Uterus (tissue), 2 donors: ENCODE measurements at regions not wholly inside any gene's neighbourhood (a gene's known extent, or its start where the extent isn't known, plus 50 kb on each side); places are given as distances from the start of the nearest gene placed in this dataset.

Experiments used
- CTCF ChIP-seq, 4 experiments: fragments of 200-600 bp in 2 of 4; fragments of 450-650 bp in 2 of 4; sonication (generic) in 2 of 4; IDR thresholded peaks; one replicate each; pipeline ENCODE4 v1.5.1; 2016 to 2019; ENCODE audit warnings: antibody characterized with exemption in 4 of 4, mild to moderate bottlenecking in 2 of 4, moderate library complexity in 1 of 4
- POLR2A ChIP-seq, 2 donors: fragments of 450-650 bp; IDR thresholded peaks; one replicate each; pipeline ENCODE4 v1.6.1; 2016; ENCODE audit warnings: antibody characterized with exemption in 2 of 2, mild to moderate bottlenecking in 1 of 2, moderate library complexity in 1 of 2

- TF ChIP-seq POLR2A (IDR thresholded peaks at IDR 0.05), result no peak
- no peak for TF ChIP-seq CTCF (IDR thresholded peaks at IDR 0.05)
Measured at GRCh38 chr6:169391473-169392071, 137.9 kb upstream of the THBS2 start.
